ENCODE measurements at regions not wholly inside any gene's neighbourhood (a gene's known extent, or its start where the extent isn't known, plus 50 kb on each side); places are given as distances from the start of the nearest gene placed in this dataset.

GRCh38 chr11:15907806-15908205 lies 448.5 kb downstream of the SOX6 start:
- Histone ChIP-seq H2BK5ac (ENCODE audit: insufficient read length, low read length) (no peak overlapping the region), H3K4me1 (ENCODE audit: insufficient read depth, low read length) (no peaks in the 10 kb centered on the region), H3T11ph (ENCODE audit: low read length) (no peak overlapping the region), H3K14ac (ENCODE audit: insufficient read depth, low read length) (no peak overlapping the region), H3K18ac (ENCODE audit: insufficient read length, low read depth, low read length) (peak overlapping the region; percentile 55), H3K9me3 (ENCODE audit: control insufficient read depth, low read depth, low read length) (no peaks in the 10 kb centered on the region), H4K8ac (replicated peaks; ENCODE audit: insufficient read length, low read depth, low read length) (no peak overlapping the region), H2AFZ (ENCODE audit: low read length) (no peak overlapping the region), H2AK5ac (ENCODE audit: insufficient read length, low read length) (no peak overlapping the region), H3K56ac (ENCODE audit: insufficient read length, low read depth, low read length) (no peak overlapping the region), H3K27ac (ENCODE audit: insufficient read length, low read depth, low read length) (no peak overlapping the region), H3K23me2 (ENCODE audit: insufficient read length, low read depth, low read length, poor library complexity, severe bottlenecking) (no peaks in the 10 kb centered on the region), H2BK12ac (ENCODE audit: insufficient read length, low read depth, low read length) (no peak overlapping the region), H2BK20ac (ENCODE audit: low read depth, low read length, poor library complexity, severe bottlenecking) (no peak overlapping the region), H2BK15ac (ENCODE audit: low read depth, low read length) (no peak overlapping the region), H4K5ac (ENCODE audit: insufficient read length, low read depth, low read length) (no peak overlapping the region), H3K79me2 (ENCODE audit: insufficient read depth, low read length) (no peaks in the 10 kb centered on the region), H4K91ac (ENCODE audit: insufficient read length, low read depth, low read length) (no peak overlapping the region), H3K27me3 (ENCODE audit: insufficient read depth, low read length) (no peaks in the 10 kb centered on the region), H4K20me1 (ENCODE audit: control insufficient read depth, insufficient read depth, insufficient read length) (no peaks in the 10 kb centered on the region), H3K79me1 (ENCODE audit: insufficient read depth, low read depth, low read length, poor library complexity, severe bottlenecking) (no peaks in the 10 kb centered on the region), H3K9ac (ENCODE audit: extremely low read depth, insufficient read length, low read length) (no peak overlapping the region), H3K4ac (ENCODE audit: low read depth, low read length) (no peak overlapping the region), H3K4me2 (ENCODE audit: insufficient read depth, insufficient read length, low read length) (no peak overlapping the region), H3K23ac (ENCODE audit: insufficient read length, low read depth, low read length) (no peak overlapping the region), H2BK120ac (ENCODE audit: low read depth, low read length, poor library complexity, severe bottlenecking) (no peak overlapping the region)
- no peaks in the 10 kb centered on the region for H3K36me3 Mint-ChIP-seq (ENCODE audit: insufficient read depth in 1 of 3, low read depth in 3 of 3)
- peaks cover 0 to 2% of the 10 kb centered on the region in 2 experiments; a peak in 1 of 4 replicates for H3K4me1 Mint-ChIP-seq
- no peak for DNase-seq
- WGBS (ENCODE audit: extremely low coverage, insufficient read length, low lambda C conversion rate), result no CpG with 5 or more reads among the region's 3 CpGs
- peaks cover 14% of the 10 kb centered on the region for H3K27me3 Mint-ChIP-seq (ENCODE audit: low read depth)
- no peak for TF ChIP-seq CTCF (conservative IDR thresholded peaks at IDR 0.05)
- H3K4me3 Mint-ChIP-seq, result no peak overlapping the region
- H3K27ac Mint-ChIP-seq, result no peak overlapping the region
- no peaks in the 10 kb centered on the region for H3K9me3 Mint-ChIP-seq

All from H9 (cell line).